ENCODE measurements at regions not wholly inside any gene's neighbourhood (a gene's known extent, or its start where the extent isn't known, plus 50 kb on each side); places are given as distances from the start of the nearest gene placed in this dataset.

DNA sequence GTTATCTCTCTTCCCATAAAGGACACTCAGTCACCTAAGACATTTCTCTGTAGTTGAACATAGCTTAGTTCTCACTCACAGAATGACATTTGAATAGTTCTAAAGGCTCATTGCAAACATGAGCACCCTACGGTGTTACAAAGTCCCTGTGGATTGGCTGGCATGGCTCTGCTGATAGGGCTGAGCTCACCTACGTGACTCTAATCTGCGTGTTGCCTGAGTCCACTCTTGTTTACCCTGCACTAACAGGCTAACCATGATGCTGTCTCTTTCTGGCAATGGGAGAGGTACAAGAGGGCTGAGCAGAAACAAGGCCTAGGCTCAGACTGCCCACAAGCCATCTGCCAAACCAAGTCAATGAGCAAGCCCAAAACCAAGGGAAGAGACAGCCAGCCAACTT is 103.6 kb downstream of the PALM2AKAP2 start:
- Histone ChIP-seq H2AFZ (replicated peaks) (no peak overlapping the region), H3K9ac (no peak overlapping the region), H3K4me2 (no peak overlapping the region), H3K9me3 (ENCODE audit: low read depth) (no peaks in the 10 kb centered on the region), H3K4me1 (no peaks in the 10 kb centered on the region), H3K36me3 (no peaks in the 10 kb centered on the region), H3K79me2 (ENCODE audit: low read depth) (no peaks in the 10 kb centered on the region), H3K4me3 (no peak overlapping the region), H3F3A (ENCODE audit: low read depth) (no peaks in the 10 kb centered on the region), H4K20me1 (ENCODE audit: low read depth) (no peaks in the 10 kb centered on the region), H3K27me3 (no peaks in the 10 kb centered on the region), H3K27ac (no peak overlapping the region)
- Mint-ChIP-seq H3K4me3 (no peak overlapping the region), H3K4me1 (peaks cover under 1% of the 10 kb centered on the region), H3K9me3 (no peaks in the 10 kb centered on the region), H3K36me3 (no peaks in the 10 kb centered on the region), H3K27ac (no peak overlapping the region), H3K27me3 (ENCODE audit: insufficient read depth, low read depth) (peaks cover 2% of the 10 kb centered on the region)
- no peak for DNase-seq (ENCODE audit: low spot score)
- no peak for TF ChIP-seq EZH2phosphoT487 (IDR thresholded peaks at IDR 0.05)

DNA sequence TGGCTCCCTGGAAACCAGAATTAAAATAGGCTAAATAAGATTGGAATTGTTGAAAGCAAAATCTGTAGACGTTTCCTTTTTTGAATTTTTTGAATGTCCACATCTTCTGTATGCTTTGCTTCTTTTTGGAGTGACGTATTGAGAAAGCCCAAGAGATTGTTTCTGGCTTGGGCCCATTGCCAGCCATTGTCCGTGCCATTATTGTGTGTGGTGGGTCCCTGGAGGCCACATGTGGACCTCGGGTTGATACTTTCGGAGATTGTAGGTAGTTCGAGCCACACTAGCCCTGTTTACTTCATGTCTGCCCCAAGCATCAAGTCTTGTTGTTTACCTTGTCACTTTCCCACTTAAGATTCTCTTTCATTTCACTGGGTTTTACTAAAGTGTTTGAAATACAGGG is 106.0 kb downstream of the PALM2AKAP2 start:
- Histone ChIP-seq H3K4me1 (no peaks in the 10 kb centered on the region), H2AFZ (replicated peaks) (no peak overlapping the region), H3K27ac (no peak overlapping the region), H3K4me2 (no peak overlapping the region), H3K4me3 (no peak overlapping the region), H3F3A (ENCODE audit: low read depth) (no peaks in the 10 kb centered on the region), H3K9ac (no peak overlapping the region), H3K36me3 (no peaks in the 10 kb centered on the region), H3K79me2 (ENCODE audit: low read depth) (no peaks in the 10 kb centered on the region), H3K27me3 (no peaks in the 10 kb centered on the region), H4K20me1 (ENCODE audit: low read depth) (no peaks in the 10 kb centered on the region), H3K9me3 (ENCODE audit: low read depth) (no peaks in the 10 kb centered on the region)
- Mint-ChIP-seq H3K27me3 (ENCODE audit: insufficient read depth, low read depth) (peaks cover 2% of the 10 kb centered on the region), H3K4me1 (peaks cover 2% of the 10 kb centered on the region), H3K27ac (no peak overlapping the region), H3K4me3 (no peak overlapping the region), H3K9me3 (no peaks in the 10 kb centered on the region), H3K36me3 (no peaks in the 10 kb centered on the region)
- no peak for DNase-seq (ENCODE audit: low spot score)
- TF ChIP-seq CTCF (IDR thresholded peaks at IDR 0.05) = no peak
- no peak for TF ChIP-seq EZH2 (IDR thresholded peaks at IDR 0.05)
- no peak for TF ChIP-seq EZH2phosphoT487 (IDR thresholded peaks at IDR 0.05)

- H3K4me1 ChIP-seq = peaks cover 1% of the 10 kb centered on the region
- Mint-ChIP-seq H3K27me3 (ENCODE audit: insufficient read depth, low read depth) (peaks cover 2% of the 10 kb centered on the region), H3K9me3 (no peaks in the 10 kb centered on the region), H3K4me3 (no peak overlapping the region), H3K36me3 (no peaks in the 10 kb centered on the region), H3K27ac (no peak overlapping the region), H3K4me1 (peaks cover 2% of the 10 kb centered on the region)
- no peaks in the 10 kb centered on the region for H3K36me3 ChIP-seq
- H3K27ac ChIP-seq = no peak overlapping the region
- no peak for TF ChIP-seq EZH2phosphoT487 (IDR thresholded peaks at IDR 0.05)
- TF ChIP-seq CTCF (IDR thresholded peaks at IDR 0.05) = no peak
- TF ChIP-seq EZH2 (IDR thresholded peaks at IDR 0.05) = no peak
- H3K9ac ChIP-seq = no peak overlapping the region
- no peaks in the 10 kb centered on the region for H3K9me3 ChIP-seq (ENCODE audit: low read depth)
- DNase-seq (ENCODE audit: low spot score) = no peak
- H3K79me2 ChIP-seq (ENCODE audit: low read depth) = no peaks in the 10 kb centered on the region
- no peak overlapping the region for H2AFZ ChIP-seq (replicated peaks)
- H4K20me1 ChIP-seq (ENCODE audit: low read depth) = no peaks in the 10 kb centered on the region
- H3K4me2 ChIP-seq = no peak overlapping the region
- H3F3A ChIP-seq (ENCODE audit: low read depth) = no peaks in the 10 kb centered on the region
- no peaks in the 10 kb centered on the region for H3K27me3 ChIP-seq
- no peak overlapping the region for H3K4me3 ChIP-seq
Observed at GRCh38 chr9:109886617-109887016, 106.6 kb downstream of the PALM2AKAP2 start.

GRCh38 chr9:109887079-109887478 is 107.1 kb downstream of the PALM2AKAP2 start:
- Histone ChIP-seq H3K27me3 (no peaks in the 10 kb centered on the region), H3K4me2 (no peak overlapping the region), H3F3A (ENCODE audit: low read depth) (no peaks in the 10 kb centered on the region), H3K4me1 (peaks cover 6% of the 10 kb centered on the region), H3K9ac (no peak overlapping the region), H2AFZ (replicated peaks) (no peak overlapping the region), H4K20me1 (ENCODE audit: low read depth) (no peaks in the 10 kb centered on the region), H3K27ac (no peak overlapping the region), H3K36me3 (no peaks in the 10 kb centered on the region), H3K9me3 (ENCODE audit: low read depth) (no peaks in the 10 kb centered on the region), H3K4me3 (no peak overlapping the region), H3K79me2 (ENCODE audit: low read depth) (no peaks in the 10 kb centered on the region)
- H3K9me3 Mint-ChIP-seq = no peaks in the 10 kb centered on the region
- H3K27me3 Mint-ChIP-seq (ENCODE audit: insufficient read depth, low read depth) = peaks cover 2% of the 10 kb centered on the region
- no peak overlapping the region for H3K27ac Mint-ChIP-seq
- H3K4me1 Mint-ChIP-seq = peaks cover 2% of the 10 kb centered on the region
- DNase-seq (ENCODE audit: low spot score) = no peak
- H3K36me3 Mint-ChIP-seq = no peaks in the 10 kb centered on the region
- TF ChIP-seq CTCF (IDR thresholded peaks at IDR 0.05) = no peak
- TF ChIP-seq EZH2phosphoT487 (IDR thresholded peaks at IDR 0.05) = no peak
- no peak for TF ChIP-seq EZH2 (IDR thresholded peaks at IDR 0.05)
- H3K4me3 Mint-ChIP-seq = no peak overlapping the region
